ENCODE measurements at regions not wholly inside any gene's neighbourhood (a gene's known extent, or its start where the extent isn't known, plus 50 kb on each side); places are given as distances from the start of the nearest gene placed in this dataset.

- H3K27me3 Mint-ChIP-seq, result peaks cover 4 to 16% of the 10 kb centered on the region in 2 donors
- H3K4me3 Mint-ChIP-seq, result no peak overlapping the region
- ATAC-seq (replicated peaks) (no peak), DNase-seq (no peak)
- no peak overlapping the region for H3K27ac Mint-ChIP-seq
- no peaks in the 10 kb centered on the region for H3K4me1 Mint-ChIP-seq
- no peaks in the 10 kb centered on the region for H3K9me3 Mint-ChIP-seq
- H3K36me3 Mint-ChIP-seq, result no peaks in the 10 kb centered on the region
Observed at GRCh38 chr9:87831159-87831558, 51.5 kb upstream of the SPATA31E1 start.

Measured in stimulated activated naive B cell treated with anti-CD40 and anti-IgM and Interleukin-4, amounts not matched to agents 10 μg/mL and 1 μg/mL and 100 μg/mL, for 72 hours (primary cell).